ENCODE measurements at regions not wholly inside any gene's neighbourhood (a gene's known extent, or its start where the extent isn't known, plus 50 kb on each side); places are given as distances from the start of the nearest gene placed in this dataset.

DNA sequence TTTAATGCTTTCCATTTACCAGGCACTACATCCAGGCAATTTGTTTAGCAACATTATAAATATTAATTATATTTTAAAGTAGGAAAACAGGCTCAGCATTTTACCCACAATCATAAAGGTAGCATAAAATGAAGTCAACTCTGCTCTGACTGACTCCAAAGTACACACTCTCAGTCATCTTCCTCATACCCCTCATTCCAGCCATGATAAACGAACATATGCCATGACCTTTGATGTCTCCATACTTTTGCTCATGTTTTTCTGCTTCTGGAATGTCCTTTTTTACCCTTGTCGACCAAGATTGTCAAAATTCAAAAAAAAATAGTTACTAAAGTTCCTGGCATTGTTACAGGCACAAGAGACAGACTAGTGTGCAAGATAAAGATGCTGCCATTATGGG lies 77.7 kb upstream of the SOX6 start:
- no peak for DNase-seq (ENCODE audit: low spot score)

DNA sequence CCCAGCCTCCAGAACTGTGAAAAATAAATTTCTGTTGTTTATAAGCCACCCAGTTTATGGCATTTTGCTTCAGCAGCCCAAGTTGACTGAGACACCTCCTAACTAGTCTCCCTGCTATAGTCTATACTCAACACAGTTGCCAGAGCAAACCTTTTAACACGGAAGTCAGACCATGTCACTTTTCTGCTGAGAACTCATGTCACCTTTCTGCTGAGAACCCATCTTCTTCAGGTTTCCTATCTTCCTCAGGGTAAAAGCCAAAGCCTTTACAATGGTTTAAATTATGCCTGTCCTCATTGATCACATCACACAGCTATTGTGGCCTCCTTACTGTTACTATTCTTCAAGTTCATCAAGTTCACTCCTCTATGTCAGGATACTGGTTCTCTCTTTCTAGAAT lies 74.3 kb upstream of the SOX6 start:
- DNase-seq (ENCODE audit: low spot score): no peak

GRCh38 chr11:16421826-16422225 lies 65.5 kb upstream of the SOX6 start:
- DNase-seq (ENCODE audit: low spot score): no peak

DNA sequence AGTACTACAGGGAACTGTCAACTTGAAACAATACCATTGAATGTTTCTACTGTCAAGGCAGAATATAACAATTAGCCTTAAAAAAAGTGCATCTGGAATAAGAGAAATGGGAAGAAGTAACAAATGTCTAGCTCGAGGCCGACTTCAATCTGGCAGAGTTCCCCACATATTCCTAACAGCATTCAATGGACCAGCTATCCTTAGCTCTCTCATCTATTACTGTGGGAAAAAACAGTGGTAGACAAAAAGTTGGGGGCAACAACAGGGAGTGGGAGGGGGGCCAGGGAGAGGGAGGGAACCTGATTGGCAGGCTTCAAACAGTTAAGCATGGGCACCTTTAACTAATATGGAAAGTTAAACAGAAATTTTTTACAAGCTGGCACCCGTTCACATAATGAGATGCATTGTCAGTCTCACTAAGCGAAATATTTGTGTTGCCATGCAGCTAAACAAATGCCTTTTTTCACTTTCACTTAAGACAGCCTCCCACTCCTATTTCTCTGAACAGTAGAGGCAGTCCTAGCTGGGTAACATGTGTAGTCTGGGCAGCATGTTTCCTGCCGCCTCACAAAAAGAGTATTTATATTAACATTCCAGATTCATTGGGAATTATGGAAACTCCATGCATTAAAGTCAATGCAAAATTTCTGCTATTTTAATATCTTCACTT lies 62.2 kb upstream of the SOX6 start:
- DNase-seq (ENCODE audit: low spot score): no peak

DNA sequence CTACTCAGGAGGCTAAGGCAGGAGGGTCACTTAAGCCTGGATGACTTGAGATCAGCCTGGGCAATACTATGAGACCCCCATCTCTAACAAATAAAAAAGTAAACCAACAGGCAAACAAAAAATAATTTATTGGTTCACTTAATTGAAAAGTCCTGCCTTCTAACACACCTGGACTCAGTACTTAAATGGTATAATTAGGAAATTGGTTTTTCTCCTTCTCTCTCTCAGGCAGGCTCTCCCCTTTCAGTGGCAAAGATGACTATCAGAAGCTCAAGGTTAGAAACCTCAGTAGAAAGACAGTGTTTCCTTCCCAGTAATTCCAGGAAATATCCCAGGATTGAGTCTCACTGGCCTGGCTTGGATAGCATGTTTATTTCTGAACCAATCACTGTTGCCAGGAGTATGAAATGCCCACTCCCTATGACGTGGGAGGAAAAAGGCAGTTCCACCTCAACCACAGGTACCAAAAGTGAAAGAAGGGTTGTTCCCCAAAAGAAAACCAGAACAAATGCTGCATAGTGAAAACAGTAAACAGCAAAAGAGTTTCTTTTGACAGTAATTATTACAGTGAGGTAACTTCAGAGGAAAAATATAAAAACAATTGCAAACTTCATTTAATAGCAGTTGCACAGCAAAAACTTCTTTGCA lies 56.3 kb upstream of the SOX6 start:
- DNase-seq (ENCODE audit: low spot score): no peak

DNA sequence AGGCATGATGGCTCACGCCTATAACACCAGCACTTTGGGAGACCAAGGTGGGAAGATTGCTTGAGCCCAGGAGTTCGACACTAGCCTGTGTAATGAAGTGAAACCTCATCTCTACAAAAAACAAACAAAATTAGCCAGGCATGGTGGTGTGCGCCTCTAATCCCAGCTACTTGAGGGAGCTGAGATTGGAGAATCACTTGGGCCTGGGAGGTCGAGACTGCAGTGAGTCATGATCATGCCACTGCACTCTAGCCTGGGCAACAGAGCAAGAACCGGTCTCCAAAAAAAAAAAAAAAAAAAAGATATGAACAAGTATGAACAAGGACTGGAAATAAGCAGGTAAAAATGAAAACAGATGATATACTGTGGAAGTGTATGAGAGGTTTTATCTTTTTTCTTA lies 54.1 kb upstream of the SOX6 start:
- DNase-seq (ENCODE audit: low spot score): no peak

- no peak for DNase-seq (ENCODE audit: low spot score)
Observed at GRCh38 chr11:16408619-16409018, 52.3 kb upstream of the SOX6 start.

- DNase-seq (ENCODE audit: low spot score): no peak
Observed at GRCh38 chr11:16406226-16406625, 49.9 kb upstream of the SOX6 start.

Measured in NAMALWA (cell line).